Endothelial cell of umbilical vein (primary cell): ENCODE measurements at regions not wholly inside any gene's neighbourhood (a gene's known extent, or its start where the extent isn't known, plus 50 kb on each side); places are given as distances from the start of the nearest gene placed in this dataset.
A peak's percentile ranks its signal among the peaks of the same experiment; 100 is the strongest.

Experiments used
- BruUV-seq: library from RNA; stranded (reverse); fragments of 400-500 nt; replicated peaks from 2 replicates; lab custom pipeline; 2021; lab: Mats Ljungman, UMichigan
- CTCF ChIA-PET: fragments of 300-600, 350-600 bp; sonication (Branson Sonifier 250); formaldehyde crosslinking; loops from one replicate; lab custom pipeline; 2021; ENCODE audit warnings: antibody characterized with exemption, inconsistent platforms; lab: Charles Lee
- POLR2A ChIA-PET: fragments of 300-600, 350-600 bp; sonication (Branson Sonifier 250); formaldehyde crosslinking; loops from one replicate; lab custom pipeline; 2021; ENCODE audit warnings: antibody characterized with exemption, inconsistent platforms; lab: Charles Lee
- DNase-seq: peaks from one replicate; pipeline ENCODE4 v3.0.0-alpha.2; 2011; ENCODE audit warnings: low read depth, low spot score
- FAIRE-seq: peaks from 2 replicates; lab custom pipeline; 2011; peaks lifted over from hg19 to GRCh38; lab: Jason Lieb, UNC
- H2AFZ ChIP-seq: 2 replicates; pipeline ENCODE4 v1.6.0; 2012; ENCODE audit warnings: low read depth, low read length, control low read depth, inconsistent platforms
- H3K27ac ChIP-seq: 2 replicates; pipeline ENCODE4 v1.5.1; 2011; ENCODE audit warnings: low read depth, mild to moderate bottlenecking, control low read depth, low read length, moderate library complexity; ENCODE audit not compliant: insufficient read depth
- H3K27me3 ChIP-seq, 2 experiments: 2 replicates each; pipeline versions ENCODE4 v1.6.0 to v1.6.1; 2011; ENCODE audit warnings: low read length in 2 of 2, mixed read lengths in 1 of 2; ENCODE audit not compliant: control insufficient read depth in 2 of 2, insufficient read depth in 2 of 2
- H3K36me3 ChIP-seq, 2 experiments: 2 replicates in 1 of 2; 3 replicates in 1 of 2; pipeline ENCODE4 v1.5.1; 2011; ENCODE audit warnings: low read length in 2 of 2, mild to moderate bottlenecking in 1 of 2, moderate library complexity in 1 of 2; ENCODE audit not compliant: control insufficient read depth in 2 of 2, insufficient read depth in 2 of 2; ENCODE audit errors: extremely low read depth in 1 of 2
- H3K4me1 ChIP-seq: 3 replicates; pipeline ENCODE4 v1.5.1; 2011; ENCODE audit warnings: mild to moderate bottlenecking, low read length; ENCODE audit not compliant: control insufficient read depth, insufficient read depth; ENCODE audit errors: extremely low read depth
- H3K4me2 ChIP-seq: 2 replicates; pipeline ENCODE4 v1.6.1; 2011; ENCODE audit warnings: low read length, control low read depth, mixed read lengths; ENCODE audit not compliant: insufficient read depth
- H3K4me3 ChIP-seq, 3 experiments: fragments of 200-600 bp in 1 of 3; sonication (generic), shearing (Covaris generic) in 1 of 3; replicated peaks in 1 of 3; 2 replicates each; pipeline ENCODE4 v1.5.1; 2011 to 2016; ENCODE audit warnings: control low read depth in 3 of 3, low read length in 3 of 3, mild to moderate bottlenecking in 2 of 3, inconsistent platforms in 1 of 3, low read depth in 1 of 3, moderate library complexity in 1 of 3; ENCODE audit not compliant: insufficient read depth in 1 of 3
- H3K79me2 ChIP-seq: 2 replicates; pipeline ENCODE4 v1.6.0; 2012; ENCODE audit warnings: low read length, inconsistent platforms; ENCODE audit not compliant: control insufficient read depth, insufficient read depth
- H3K9ac ChIP-seq: replicated peaks from 2 replicates; pipeline ENCODE3; 2011; ENCODE audit warnings: low read length, control low read depth; ENCODE audit not compliant: insufficient read depth; ENCODE audit errors: extremely low read depth
- H3K9me1 ChIP-seq: replicated peaks from 3 replicates; pipeline ENCODE4 v1.6.0; 2011; ENCODE audit warnings: mild to moderate bottlenecking, low read length; ENCODE audit not compliant: control insufficient read depth, insufficient read depth; ENCODE audit errors: extremely low read depth
- H3K9me3 ChIP-seq: replicated peaks from 2 replicates; pipeline ENCODE4 v1.5.1; 2012; ENCODE audit warnings: low read length, inconsistent platforms; ENCODE audit not compliant: control insufficient read depth, insufficient read depth
- H4K20me1 ChIP-seq: replicated peaks from 2 replicates; pipeline ENCODE3; 2011; ENCODE audit warnings: mild to moderate bottlenecking, low read length; ENCODE audit not compliant: control insufficient read depth, insufficient read depth; ENCODE audit errors: extremely low read depth
- CTCF ChIP-seq, 2 donors: IDR thresholded peaks; 1 replicate in 1 of 2; 2 replicates in 1 of 2; pipeline ENCODE4 v1.5.1; 2011; ENCODE audit warnings: low read length in 2 of 2, mild to moderate bottlenecking in 2 of 2, moderate library complexity in 2 of 2, control low read depth in 1 of 2, inconsistent platforms in 1 of 2, low read depth in 1 of 2; ENCODE audit not compliant: insufficient read depth in 1 of 2; ENCODE audit errors: extremely low read depth in 1 of 2
- EZH2 ChIP-seq: IDR thresholded peaks from 2 replicates; pipeline ENCODE4 v1.6.1; 2012; ENCODE audit warnings: borderline replicate concordance, low read depth, mild to moderate bottlenecking, moderate library complexity, low read length, inconsistent platforms; ENCODE audit not compliant: severe bottlenecking
- FOS ChIP-seq: IDR thresholded peaks from 2 replicates; pipeline ENCODE4 v1.6.1; 2011; ENCODE audit warnings: mild to moderate bottlenecking, low read length, moderate library complexity, borderline replicate concordance; ENCODE audit not compliant: insufficient read depth
- GATA2 ChIP-seq: IDR thresholded peaks from 2 replicates; pipeline ENCODE4 v1.7.0; 2011; ENCODE audit warnings: low read depth, mild to moderate bottlenecking, moderate library complexity, mixed read lengths, low read length; ENCODE audit not compliant: insufficient read length, insufficient read depth
- JUN ChIP-seq: IDR thresholded peaks from 2 replicates; pipeline ENCODE4 v1.6.1; 2011; ENCODE audit warnings: borderline replicate concordance, low read depth; ENCODE audit not compliant: insufficient read length, insufficient read depth
- MAX ChIP-seq: IDR thresholded peaks from 2 replicates; pipeline ENCODE4 v1.6.1; 2011; ENCODE audit not compliant: insufficient read depth, insufficient read length
- MYC ChIP-seq: IDR thresholded peaks from one replicate; pipeline ENCODE4 v1.6.1; 2011; ENCODE audit warnings: mild to moderate bottlenecking, low read depth, low read length
- POLR2A ChIP-seq: IDR thresholded peaks from 2 replicates; pipeline ENCODE4 v1.6.1; 2012; ENCODE audit warnings: low read depth, mild to moderate bottlenecking, control low read depth, low read length
- dilution Hi-C: fragments of 300-500 bp; cut with MboI; formaldehyde crosslinking; loops from one replicate; pipeline ENCODE4 v1.15.0; 2019; ENCODE audit warnings: low sequenced_read_pairs; ENCODE audit not compliant: extremely low pct_ligation_motif_present
- intact Hi-C: fragments of 100-400 bp; cut with micrococcal nuclease; formaldehyde crosslinking; loops from one replicate; pipeline ENCODE4 v1.10.0; 2022

GRCh38 chr3:161854232-161854771 is 357.7 kb downstream of the OTOL1 start:
- peak overlapping the region; percentile 41 for H2AFZ ChIP-seq
- TF ChIP-seq FOS (peak; percentile 56), POLR2A (no peak)
- no peaks in the 10 kb centered on the region for H3K9me1 ChIP-seq
- no peaks in the 10 kb centered on the region for H4K20me1 ChIP-seq
- DNase-seq: no peak
- no peaks in the 10 kb centered on the region for H3K9me3 ChIP-seq
- H3K27me3 ChIP-seq: no peaks in the 10 kb centered on the region
- dilution Hi-C loops (no loop called here), intact Hi-C loops (loop anchor here (1.0 to 5.0 kb wide), 5 partner anchors 36 to 1203 kb away; no protein-coding TSS in a partner anchor)
- no peak overlapping the region for H3K4me2 ChIP-seq
- peak overlapping the region; percentile 63 for H3K27ac ChIP-seq
- H3K9ac ChIP-seq: no peak overlapping the region
- no peak overlapping the region for H3K4me3 ChIP-seq
- ChIA-PET CTCF (interaction anchor here (0.7 to 1.6 kb wide), 3 partner anchors 10 to 71 kb away, joined by 3 read pairs; no protein-coding TSS in a partner anchor), POLR2A (no interaction called here)
- H3K4me1 ChIP-seq: no peaks in the 10 kb centered on the region
- no TSS peak for BruUV-seq
- no peaks in the 10 kb centered on the region for H3K36me3 ChIP-seq
- FAIRE-seq: peak; percentile 37
- H3K79me2 ChIP-seq: no peaks in the 10 kb centered on the region

GRCh38 chr3:161859057-161859456 is 362.4 kb downstream of the OTOL1 start:
- FAIRE-seq (no peak), DNase-seq (no peak)
- BruUV-seq: no TSS peak
- Histone ChIP-seq H3K9me3 (no peaks in the 10 kb centered on the region), H3K9me1 (no peaks in the 10 kb centered on the region), H3K27ac (no peak overlapping the region), H3K4me2 (no peak overlapping the region), H3K9ac (no peak overlapping the region), H4K20me1 (no peaks in the 10 kb centered on the region), H3K4me1 (no peaks in the 10 kb centered on the region), H3K79me2 (no peaks in the 10 kb centered on the region), H2AFZ (no peak overlapping the region), H3K36me3 (no peaks in the 10 kb centered on the region), H3K4me3 (no peak overlapping the region), H3K27me3 (no peaks in the 10 kb centered on the region)
- POLR2A ChIA-PET: no interaction called here
- dilution Hi-C loops: no loop called here
- intact Hi-C loops: no loop called here
- TF ChIP-seq MAX: no peak
- TF ChIP-seq POLR2A: no peak
- TF ChIP-seq CTCF (IDR thresholded peaks at IDR 0.05; ENCODE audit: extremely low read depth in 1 of 2, insufficient read depth in 1 of 2, low read depth in 1 of 2, low read length in 2 of 2): no peak
- no peak for TF ChIP-seq JUN
- no peak for TF ChIP-seq MYC
- no peak for TF ChIP-seq FOS
- TF ChIP-seq GATA2: no peak
- TF ChIP-seq EZH2: no peak
- CTCF ChIA-PET: no interaction called here
